ENCODE measurements at regions not wholly inside any gene's neighbourhood (a gene's known extent, or its start where the extent isn't known, plus 50 kb on each side); places are given as distances from the start of the nearest gene placed in this dataset.
"Not testable (repeated sequence)": the region's sequence is repeated elsewhere in the genome, so short reads cannot be mapped to it uniquely, and the experiment has no call there.

DNA sequence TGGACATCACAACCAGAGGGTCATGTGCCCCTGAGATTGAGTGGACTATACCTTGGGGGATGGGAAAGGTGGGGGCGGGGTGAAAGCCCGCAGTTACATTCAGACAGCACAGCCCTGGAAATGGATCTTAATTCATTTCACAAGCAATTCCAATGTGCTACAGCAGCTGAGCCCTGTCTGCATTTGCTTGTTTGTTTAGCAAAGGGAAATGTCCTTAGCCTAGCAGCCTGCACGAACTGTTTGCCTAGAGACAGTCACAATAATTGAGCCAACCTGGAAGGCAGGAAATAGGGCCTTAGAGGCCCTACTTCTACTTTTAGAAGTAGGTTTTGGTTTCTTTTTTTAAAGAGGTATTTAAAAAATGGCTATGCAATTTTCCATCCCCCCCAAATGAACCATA is 177.3 kb upstream of the KL start:
- TF ChIP-seq, protein P1, sequence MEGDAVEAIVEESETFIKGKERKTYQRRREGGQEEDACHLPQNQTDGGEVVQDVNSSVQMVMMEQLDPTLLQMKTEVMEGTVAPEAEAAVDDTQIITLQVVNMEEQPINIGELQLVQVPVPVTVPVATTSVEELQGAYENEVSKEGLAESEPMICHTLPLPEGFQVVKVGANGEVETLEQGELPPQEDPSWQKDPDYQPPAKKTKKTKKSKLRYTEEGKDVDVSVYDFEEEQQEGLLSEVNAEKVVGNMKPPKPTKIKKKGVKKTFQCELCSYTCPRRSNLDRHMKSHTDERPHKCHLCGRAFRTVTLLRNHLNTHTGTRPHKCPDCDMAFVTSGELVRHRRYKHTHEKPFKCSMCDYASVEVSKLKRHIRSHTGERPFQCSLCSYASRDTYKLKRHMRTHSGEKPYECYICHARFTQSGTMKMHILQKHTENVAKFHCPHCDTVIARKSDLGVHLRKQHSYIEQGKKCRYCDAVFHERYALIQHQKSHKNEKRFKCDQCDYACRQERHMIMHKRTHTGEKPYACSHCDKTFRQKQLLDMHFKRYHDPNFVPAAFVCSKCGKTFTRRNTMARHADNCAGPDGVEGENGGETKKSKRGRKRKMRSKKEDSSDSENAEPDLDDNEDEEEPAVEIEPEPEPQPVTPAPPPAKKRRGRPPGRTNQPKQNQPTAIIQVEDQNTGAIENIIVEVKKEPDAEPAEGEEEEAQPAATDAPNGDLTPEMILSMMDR (conservative IDR thresholded peaks at IDR 0.05; ENCODE audit: low read depth, low read length), result no peak
- no peak overlapping the region for H3K4me3 ChIP-seq (ENCODE audit: low read depth, low read length)
- DNase-seq (ENCODE audit: low read depth), result no peak

DNA sequence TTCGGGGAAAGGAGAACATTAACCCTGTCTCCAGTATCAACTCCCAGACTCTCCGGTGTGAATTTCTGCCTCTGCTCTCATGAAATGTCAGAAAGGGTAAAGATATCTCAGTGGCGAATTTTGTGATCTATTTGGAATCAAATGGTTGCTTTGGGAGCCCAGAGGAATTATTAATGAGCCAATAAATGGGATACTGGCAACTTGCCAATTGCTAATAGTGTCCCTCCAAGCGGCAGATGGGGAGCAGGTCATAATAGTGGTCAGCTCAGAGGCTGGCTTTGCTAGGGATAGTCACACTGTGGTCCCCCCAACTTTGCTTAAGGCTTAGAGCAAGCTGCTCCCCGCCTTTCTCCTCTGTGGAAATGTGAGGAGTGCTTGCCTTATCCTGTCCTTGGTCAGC is 176.1 kb upstream of the KL start:
- H3K4me3 ChIP-seq (ENCODE audit: low read depth, low read length), result no peak overlapping the region
- TF ChIP-seq, protein P1 (conservative IDR thresholded peaks at IDR 0.05; ENCODE audit: low read depth, low read length), result no peak

DNA sequence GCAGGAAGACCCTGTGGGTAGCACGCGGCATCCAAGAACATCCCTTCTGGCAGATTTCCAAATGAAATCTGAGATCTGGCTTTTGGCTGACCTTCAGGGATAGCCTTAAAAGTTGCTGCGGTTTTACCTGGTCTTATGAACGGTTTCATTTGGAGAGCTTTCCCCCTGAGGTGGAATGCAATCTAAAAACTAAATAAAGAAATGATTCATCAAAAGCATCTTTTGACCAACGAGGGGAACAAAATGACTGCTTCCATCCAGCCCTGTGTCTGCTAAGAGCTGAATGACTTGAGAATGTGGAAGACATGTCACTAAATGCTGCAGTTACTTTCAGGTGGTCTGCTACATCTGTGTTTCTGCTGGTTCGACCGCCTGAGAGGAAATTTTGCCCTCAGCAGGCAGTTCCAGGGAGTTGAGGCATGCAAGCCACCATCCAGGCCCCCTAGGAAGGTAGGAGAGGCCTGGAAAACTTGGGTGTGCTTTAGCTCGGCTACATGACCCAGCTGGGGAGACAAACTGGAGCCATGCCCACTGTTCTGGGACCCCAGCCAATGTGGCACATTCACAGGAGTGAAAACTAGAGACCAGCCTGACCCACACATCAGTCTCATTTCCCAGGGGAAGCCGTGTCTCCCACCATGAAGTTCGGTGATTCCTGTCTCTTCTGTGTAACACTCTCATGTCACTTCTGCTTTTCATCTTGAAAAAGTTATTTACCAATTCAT is 175.1 kb upstream of the KL start:
- no peak overlapping the region for H3K4me3 ChIP-seq (ENCODE audit: low read depth, low read length)
- TF ChIP-seq, protein P1 (conservative IDR thresholded peaks at IDR 0.05; ENCODE audit: low read depth, low read length), result no peak
- no peak for DNase-seq (ENCODE audit: low read depth)

More for the DNA sequence above, 176.1 kb upstream of the KL start:
- DNase-seq (ENCODE audit: low read depth), result no peak

DNA sequence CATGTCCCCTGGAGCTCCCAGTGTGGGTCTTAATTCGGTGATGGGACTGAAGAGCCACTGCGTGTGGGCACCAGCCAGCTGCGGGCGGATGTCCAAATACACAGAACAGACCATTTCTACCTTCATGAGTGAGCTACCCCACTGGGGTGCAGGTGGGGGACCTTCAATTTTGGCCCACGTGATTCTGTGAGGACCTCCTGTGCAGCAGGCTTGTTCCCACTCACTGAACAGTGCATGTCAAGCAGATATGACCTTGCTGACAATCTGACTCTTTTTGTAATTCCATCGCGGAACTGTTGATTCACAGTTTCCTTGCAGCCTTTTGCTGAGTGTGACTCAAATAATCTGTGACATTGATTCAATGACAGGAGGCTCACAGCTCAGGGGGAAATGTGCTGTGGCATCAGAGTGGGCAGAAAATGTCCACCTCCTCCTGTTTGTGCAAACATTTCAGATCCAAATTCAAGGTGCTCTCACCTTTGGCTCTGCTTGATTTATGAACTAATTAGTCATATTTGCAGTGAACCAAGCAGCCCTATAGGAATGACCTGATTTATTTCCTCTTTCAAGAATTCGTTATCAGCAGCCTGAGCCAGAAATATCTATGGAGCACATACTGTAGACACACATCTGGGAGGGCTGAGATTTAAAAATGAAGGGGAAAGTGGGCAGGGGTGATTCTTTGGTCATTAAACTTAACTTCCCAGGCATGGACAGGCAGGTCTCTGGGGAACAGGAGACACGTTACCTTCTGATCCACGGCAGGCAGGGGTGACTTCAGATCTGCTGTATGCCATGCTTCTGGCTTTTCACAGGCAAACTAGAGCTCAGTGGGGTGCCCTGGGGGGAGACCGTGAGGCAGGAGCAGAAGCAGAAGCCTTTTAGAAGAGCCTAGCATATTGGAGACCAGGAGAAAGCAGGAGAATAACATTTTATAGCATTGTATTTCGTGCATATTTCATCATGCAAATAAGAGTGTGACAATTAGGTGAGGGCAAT is 170.0 kb upstream of the KL start:
- H3K4me3 ChIP-seq (ENCODE audit: low read depth, low read length), result no peak overlapping the region
- no peak for DNase-seq (ENCODE audit: low read depth)
- TF ChIP-seq, protein P1 (conservative IDR thresholded peaks at IDR 0.05; ENCODE audit: low read depth, low read length), result no peak

DNA sequence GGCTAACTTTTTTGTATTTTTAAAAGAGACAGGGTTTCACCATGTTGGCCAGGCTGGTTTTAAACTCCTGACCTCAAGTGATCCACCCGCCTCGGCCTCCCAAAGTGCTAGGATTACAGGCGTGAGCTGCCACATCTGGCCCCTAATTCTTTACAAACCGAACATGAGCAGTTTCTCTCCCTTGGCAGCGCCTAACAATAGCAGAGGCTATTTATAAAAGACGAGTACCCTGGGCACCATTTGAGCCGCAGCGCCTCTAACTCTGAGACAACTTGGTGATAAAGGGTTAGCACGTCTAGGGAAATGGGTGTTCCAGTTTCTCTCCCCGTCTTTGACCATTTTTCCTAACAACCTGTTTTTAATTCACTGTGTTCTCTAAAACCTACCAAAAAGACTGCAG is 168.2 kb upstream of the KL start:
- DNase-seq (ENCODE audit: low read depth); H3K4me3 ChIP-seq (ENCODE audit: low read depth, low read length): not testable (repeated sequence)

DNA sequence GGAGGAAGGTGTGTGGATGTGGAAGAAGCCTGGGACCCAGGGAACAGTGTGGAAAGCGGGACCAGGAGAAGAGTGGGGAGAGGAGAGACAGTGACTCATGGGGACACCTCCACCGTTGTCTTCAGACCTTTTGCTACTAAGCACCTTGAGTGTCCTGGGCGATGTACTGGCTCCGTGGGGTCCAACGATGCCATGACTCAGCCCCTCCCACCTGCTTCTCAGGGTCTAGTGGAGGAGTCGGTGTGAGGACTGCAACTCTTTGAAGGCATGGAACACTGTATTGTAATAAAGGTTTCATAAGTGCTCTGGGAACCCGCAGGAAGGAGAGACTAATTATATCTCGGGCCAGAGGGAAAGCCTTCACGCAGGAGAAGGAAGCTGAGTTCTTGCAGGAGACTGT is 166.9 kb upstream of the KL start:
- DNase-seq (ENCODE audit: low read depth), result no peak
- H3K4me3 ChIP-seq (ENCODE audit: low read depth, low read length), result no peak overlapping the region
- TF ChIP-seq, protein P1 (conservative IDR thresholded peaks at IDR 0.05; ENCODE audit: low read depth, low read length), result no peak

DNA sequence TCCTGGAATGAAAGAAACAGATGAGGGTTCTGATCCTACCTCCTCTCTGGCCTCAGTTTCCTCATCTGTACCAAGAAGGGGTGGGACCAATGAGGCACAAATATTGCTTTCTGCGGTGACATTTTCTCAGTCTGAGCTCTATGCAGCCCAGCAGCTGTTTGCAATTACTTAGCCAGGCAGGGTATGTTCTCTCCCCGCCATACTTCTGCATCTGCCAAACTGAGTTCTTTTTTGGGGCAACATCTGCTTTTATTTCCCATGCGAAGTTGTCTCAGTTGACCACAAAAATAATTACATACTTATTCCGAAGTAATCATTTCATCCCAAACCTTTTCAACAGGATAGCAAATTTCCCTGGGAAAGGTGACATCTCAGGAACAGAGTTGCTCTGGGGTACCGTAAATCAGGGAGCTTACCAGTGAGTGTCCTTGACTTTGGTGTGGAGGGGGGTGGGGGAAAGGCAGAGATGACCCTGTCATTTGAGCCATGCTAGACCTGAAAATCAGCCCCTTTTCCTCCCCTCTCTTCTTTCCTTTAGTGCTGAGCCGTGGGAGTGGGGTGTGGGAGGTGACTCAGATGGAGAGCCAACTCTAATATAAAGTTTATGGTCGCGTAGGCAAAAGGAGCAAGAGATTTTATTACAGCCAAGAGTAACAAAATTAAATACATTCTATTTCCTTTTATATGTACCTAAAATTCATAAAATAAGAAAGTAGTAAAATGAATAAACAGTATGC is 165.7 kb upstream of the KL start:
- TF ChIP-seq, protein P1 (conservative IDR thresholded peaks at IDR 0.05; ENCODE audit: low read depth, low read length), result no peak
- DNase-seq (ENCODE audit: low read depth), result no peak
- no peak overlapping the region for H3K4me3 ChIP-seq (ENCODE audit: low read depth, low read length)
